Adrenal gland (tissue), 9 donors: ENCODE measurements at regions not wholly inside any gene's neighbourhood (a gene's known extent, or its start where the extent isn't known, plus 50 kb on each side); places are given as distances from the start of the nearest gene placed in this dataset.

ENCODE experiments used
- DNase-seq, 7 donors: peaks; one replicate each; pipeline ENCODE4 v3.0.0-alpha.2; 2019 to 2020
- H3K27ac ChIP-seq, 5 donors: fragments of 200-600 bp; sonication (generic) in 4 of 5; 1 replicate in 3 of 5; 2 replicates in 2 of 5; pipeline versions ENCODE4 v1.5.1 to v1.8.0; 2016 to 2020; ENCODE audit warnings: mild to moderate bottlenecking in 1 of 5
- H3K27me3 ChIP-seq: fragments of 200-600 bp; 2 replicates; pipeline ENCODE4 v1.8.0; 2021
- H3K36me3 ChIP-seq, 2 donors: fragments of 200-600 bp; replicated peaks in 1 of 2; 1 replicate in 1 of 2; 2 replicates in 1 of 2; pipeline versions ENCODE4 v1.5.1 to v1.8.0; 2018 to 2022
- H3K4me1 ChIP-seq, 2 donors: fragments of 200-600 bp; replicated peaks in 1 of 2; 1 replicate in 1 of 2; 2 replicates in 1 of 2; pipeline versions ENCODE4 v1.5.1 to v1.8.0; 2018 to 2021
- H3K4me3 ChIP-seq, 4 donors: fragments of 200-600 bp; sonication (generic) in 3 of 4; one replicate each; pipeline ENCODE4 v1.5.1; 2016 to 2018
- H3K9me3 ChIP-seq, 3 donors: fragments of 200-600 bp; sonication (generic) in 1 of 3; replicated peaks in 1 of 3; 1 replicate in 2 of 3; 2 replicates in 1 of 3; pipeline versions ENCODE4 v1.5.1 to v1.8.0; 2016 to 2021
- POLR2A ChIP-seq, 2 donors: fragments of 450-650 bp; IDR thresholded peaks; one replicate each; pipeline ENCODE4 v1.6.1; 2017; ENCODE audit warnings: antibody characterized with exemption in 2 of 2, mild to moderate bottlenecking in 2 of 2, moderate library complexity in 1 of 2
- WGBS, 4 donors: extraction: QIAGEN DNeasy Blood & Tissue Kit in 2 of 4; methylation state at CpG; one replicate each; pipeline versions ENCODE4 v1.1.5 to v1.1.7; 2013 to 2017; 5-methylcytosine and 5-hydroxymethylcytosine counted together
- intact Hi-C, 2 donors: fragments of 100-400 bp; cut with DNase I; formaldehyde crosslinking; loops; one replicate each; pipeline versions ENCODE4 v1.14.1 to v1.15.0; 2022 to 2023
- TF ChIP-seq, protein P1 (sequence below), 6 experiments: fragments of 450-650 bp in 4 of 6; fragments of 200-600 bp in 2 of 6; sonication (generic) in 1 of 6; IDR thresholded peaks; 1 replicate in 5 of 6; 2 replicates in 1 of 6; pipeline versions ENCODE4 v1.5.1 to v1.8.0; 2016 to 2021; ENCODE audit warnings: antibody characterized with exemption in 6 of 6, mild to moderate bottlenecking in 2 of 6, moderate library complexity in 1 of 6
- donor health status: healthy with polysubstance abuse.
- donor health status: Bipolar disorder and iron deficiency.
- donor health status: DM: yes; HTN: yes; CAD: no.
- donor health status: DM: no; HTN: no; CAD: no.
- donor health status: DM: no; HTN: no; CAD: no.

GRCh38 chr20:52708137-52708536 is 264.0 kb upstream of the TSHZ2 start:
- no peak for DNase-seq
- no peaks in the 10 kb centered on the region for H3K4me1 ChIP-seq
- no peak overlapping the region for H3K4me3 ChIP-seq
- no peaks in the 10 kb centered on the region for H3K36me3 ChIP-seq
- H3K27me3 ChIP-seq: no peaks in the 10 kb centered on the region
- intact Hi-C loops: no loop called here
- WGBS, 4 donors: 95 to 100% (median 98%) methylated on average over 1 of the region's 1 CpG
- no peak overlapping the region for H3K27ac ChIP-seq
- TF ChIP-seq, protein P1, sequence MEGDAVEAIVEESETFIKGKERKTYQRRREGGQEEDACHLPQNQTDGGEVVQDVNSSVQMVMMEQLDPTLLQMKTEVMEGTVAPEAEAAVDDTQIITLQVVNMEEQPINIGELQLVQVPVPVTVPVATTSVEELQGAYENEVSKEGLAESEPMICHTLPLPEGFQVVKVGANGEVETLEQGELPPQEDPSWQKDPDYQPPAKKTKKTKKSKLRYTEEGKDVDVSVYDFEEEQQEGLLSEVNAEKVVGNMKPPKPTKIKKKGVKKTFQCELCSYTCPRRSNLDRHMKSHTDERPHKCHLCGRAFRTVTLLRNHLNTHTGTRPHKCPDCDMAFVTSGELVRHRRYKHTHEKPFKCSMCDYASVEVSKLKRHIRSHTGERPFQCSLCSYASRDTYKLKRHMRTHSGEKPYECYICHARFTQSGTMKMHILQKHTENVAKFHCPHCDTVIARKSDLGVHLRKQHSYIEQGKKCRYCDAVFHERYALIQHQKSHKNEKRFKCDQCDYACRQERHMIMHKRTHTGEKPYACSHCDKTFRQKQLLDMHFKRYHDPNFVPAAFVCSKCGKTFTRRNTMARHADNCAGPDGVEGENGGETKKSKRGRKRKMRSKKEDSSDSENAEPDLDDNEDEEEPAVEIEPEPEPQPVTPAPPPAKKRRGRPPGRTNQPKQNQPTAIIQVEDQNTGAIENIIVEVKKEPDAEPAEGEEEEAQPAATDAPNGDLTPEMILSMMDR (IDR thresholded peaks at IDR 0.05): no peak
- no peak for TF ChIP-seq POLR2A (IDR thresholded peaks at IDR 0.05)
- no peaks in the 10 kb centered on the region for H3K9me3 ChIP-seq

DNA sequence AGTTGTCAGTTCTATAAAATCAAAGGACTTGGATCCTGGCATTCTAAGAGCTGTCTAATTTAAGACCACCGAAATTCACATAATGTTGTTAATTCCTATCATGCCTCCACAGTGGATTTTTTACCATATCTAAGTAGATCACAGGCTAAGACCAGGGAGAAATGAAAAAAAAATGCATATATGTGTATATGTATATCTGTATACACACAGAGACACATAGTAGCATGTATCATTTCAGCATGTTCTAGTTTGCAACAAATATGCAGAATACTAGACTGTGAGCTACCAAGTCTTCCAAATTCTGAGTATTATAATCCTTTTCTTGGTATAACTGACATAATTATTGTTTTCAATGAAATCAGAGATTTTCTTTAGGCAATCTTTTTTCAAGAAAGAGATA is 267.6 kb upstream of the TSHZ2 start:
- Histone ChIP-seq H3K4me3 (no peak overlapping the region), H3K27ac (no peak overlapping the region), H3K27me3 (no peaks in the 10 kb centered on the region), H3K36me3 (no peaks in the 10 kb centered on the region), H3K9me3 (no peaks in the 10 kb centered on the region), H3K4me1 (no peaks in the 10 kb centered on the region)
- 83 to 88% (median 84%) methylated on average over 1 of the region's 1 CpG for WGBS, 4 donors
- intact Hi-C loops: no loop called here
- no peak for DNase-seq
- TF ChIP-seq POLR2A (IDR thresholded peaks at IDR 0.05): no peak
- TF ChIP-seq, protein P1 (IDR thresholded peaks at IDR 0.05): no peak

DNA sequence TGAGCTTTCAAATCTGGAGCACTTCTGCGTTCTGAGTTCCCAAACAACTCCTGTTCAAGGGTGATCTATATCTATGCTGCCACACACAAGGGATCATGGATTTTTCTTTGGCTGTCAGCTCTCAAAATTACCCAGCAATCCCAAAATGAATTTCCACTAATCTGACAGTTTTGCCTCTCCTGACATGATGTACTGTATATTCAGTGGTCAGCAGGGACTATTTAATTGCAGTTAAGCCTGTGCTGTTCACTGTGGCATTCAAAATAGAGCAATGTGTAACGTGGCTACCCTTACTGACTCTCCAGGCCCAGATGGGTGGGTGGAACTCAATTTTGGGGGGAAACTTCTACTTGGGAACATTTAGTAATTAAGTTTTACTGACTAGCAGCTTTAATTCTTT is 283.8 kb upstream of the TSHZ2 start:
- DNase-seq: no peak
- intact Hi-C loops: no loop called here
- Histone ChIP-seq H3K9me3 (no peaks in the 10 kb centered on the region), H3K27me3 (peaks cover 3% of the 10 kb centered on the region), H3K36me3 (no peaks in the 10 kb centered on the region), H3K4me1 (no peaks in the 10 kb centered on the region), H3K4me3 (no peak overlapping the region), H3K27ac (no peak overlapping the region)
- WGBS, 4 donors: 64 to 86% (median 78%) methylated on average over 2 of the region's 2 CpGs
- TF ChIP-seq, protein P1 (IDR thresholded peaks at IDR 0.05): no peak

GRCh38 chr20:52684905-52685304 is 287.3 kb upstream of the TSHZ2 start:
- TF ChIP-seq POLR2A (IDR thresholded peaks at IDR 0.05): no peak
- TF ChIP-seq, protein P1 (IDR thresholded peaks at IDR 0.05): no peak
- H3K9me3 ChIP-seq: no peaks in the 10 kb centered on the region
- H3K4me1 ChIP-seq: no peaks in the 10 kb centered on the region
- peaks cover 3% of the 10 kb centered on the region for H3K27me3 ChIP-seq
- H3K27ac ChIP-seq: no peak overlapping the region
- intact Hi-C loops: no loop called here
- WGBS, 4 donors: 51 to 61% (median 55%) methylated on average over 4 to 5 of the region's 5 CpGs
- no peaks in the 10 kb centered on the region for H3K36me3 ChIP-seq
- no peak for DNase-seq
- no peak overlapping the region for H3K4me3 ChIP-seq
